Lung (tissue), 11 donors: ENCODE measurements at regions not wholly inside any gene's neighbourhood (a gene's known extent, or its start where the extent isn't known, plus 50 kb on each side); places are given as distances from the start of the nearest gene placed in this dataset.
A peak's percentile ranks its signal among the peaks of the same experiment; 100 is the strongest.

Experiments
- ATAC-seq: fragments of 200-7000 bp; cut with Tn5 transposase; one replicate; pipeline ENCODE4 v1.9.1; 2020; ENCODE audit warnings: moderate number of reproducible peaks; ENCODE audit not compliant: insufficient read depth, low FRiP score
- DNase-seq, 3 donors: peaks; one replicate each; pipeline ENCODE4 v3.0.0-alpha.2; 2013 to 2017
- H3K27ac ChIP-seq, 2 donors: one replicate each; pipeline ENCODE4 v1.5.1; 2013; ENCODE audit warnings: mild to moderate bottlenecking in 2 of 2, moderate library complexity in 2 of 2, control low read depth in 1 of 2, inconsistent platforms in 1 of 2, low read depth in 1 of 2, low read length in 1 of 2
- H3K27me3 ChIP-seq, 3 donors: one replicate each; pipeline ENCODE4 v1.5.1; 2013; ENCODE audit warnings: low read length in 2 of 3; ENCODE audit not compliant: control insufficient read depth in 3 of 3, insufficient read depth in 3 of 3
- H3K36me3 ChIP-seq, 4 donors: one replicate each; pipeline ENCODE4 v1.5.1; 2013; ENCODE audit warnings: low read length in 4 of 4, mild to moderate bottlenecking in 1 of 4, moderate library complexity in 1 of 4; ENCODE audit not compliant: control insufficient read depth in 4 of 4, insufficient read depth in 4 of 4
- H3K4me1 ChIP-seq, 5 donors: one replicate each; pipeline ENCODE4 v1.5.1; 2013; ENCODE audit warnings: low read length in 5 of 5, mild to moderate bottlenecking in 2 of 5, moderate library complexity in 1 of 5; ENCODE audit not compliant: control insufficient read depth in 5 of 5, insufficient read depth in 5 of 5
- H3K4me3 ChIP-seq: one replicate; pipeline ENCODE4 v1.5.1; 2013; ENCODE audit warnings: mild to moderate bottlenecking, control low read depth, moderate library complexity
- H3K9ac ChIP-seq, 2 donors: one replicate each; pipeline ENCODE4 v1.5.1; 2013; ENCODE audit warnings: low read length in 2 of 2, control low read depth in 1 of 2; ENCODE audit not compliant: insufficient read depth in 1 of 2
- H3K9me3 ChIP-seq, 4 donors: one replicate each; pipeline ENCODE4 v1.5.1; 2013; ENCODE audit warnings: low read length in 3 of 4, mild to moderate bottlenecking in 1 of 4, moderate library complexity in 1 of 4; ENCODE audit not compliant: control insufficient read depth in 4 of 4, insufficient read depth in 3 of 4
- WGBS, 2 donors: extraction: QIAGEN DNeasy Blood & Tissue Kit; methylation state at CpG; one replicate each; pipeline ENCODE4 v1.1.7; 2013; 5-methylcytosine and 5-hydroxymethylcytosine counted together
- TF ChIP-seq, protein P1 (sequence below): IDR thresholded peaks from 2 replicates; pipeline ENCODE4 v1.5.1; 2012; ENCODE audit warnings: mild to moderate bottlenecking; ENCODE audit errors: control extremely low read depth, extremely low read depth
- donor health status: control.
- donor health status: control.
- donor health status: Bipolar disorder and iron deficiency.
- donor health status: healthy.
- donor health status: DM: yes; HTN: yes; CAD: no.

DNA sequence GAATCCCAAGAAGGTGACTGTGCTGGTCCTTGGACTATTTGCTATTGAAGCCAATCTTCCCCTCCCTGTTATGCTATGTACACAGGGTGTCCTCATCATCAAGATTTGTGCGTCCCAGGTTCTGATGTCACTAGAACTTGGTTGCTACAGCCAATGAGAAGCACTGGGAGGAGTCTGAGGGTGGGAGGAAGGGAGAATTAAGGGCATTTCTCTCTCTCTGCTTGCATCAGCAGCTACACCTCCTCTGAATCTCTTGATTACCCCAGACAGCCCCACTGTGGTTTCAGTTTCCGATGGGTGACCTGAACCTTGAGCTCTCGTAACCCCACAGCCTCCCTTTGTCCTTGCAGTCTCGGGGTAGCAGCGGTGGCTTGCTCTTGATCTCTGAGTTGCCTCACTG, 212.4 kb upstream of the SESN3 start:
- Histone ChIP-seq H3K27ac (no peak overlapping the region), H3K4me1 (peaks cover 0 to 7% (median 0%) of the 10 kb centered on the region in 5 donors), H3K36me3 (no peaks in the 10 kb centered on the region), H3K4me3 (no peak overlapping the region), H3K9me3 (peaks cover 0 to 3% (median under 1%) of the 10 kb centered on the region in 4 donors), H3K27me3 (no peaks in the 10 kb centered on the region), H3K9ac (no peak overlapping the region)
- ATAC-seq (no peak), DNase-seq (no peak)
- 70 to 90% methylated on average over 5 of the region's 5 CpGs for WGBS, 2 donors
- TF ChIP-seq, protein P1, sequence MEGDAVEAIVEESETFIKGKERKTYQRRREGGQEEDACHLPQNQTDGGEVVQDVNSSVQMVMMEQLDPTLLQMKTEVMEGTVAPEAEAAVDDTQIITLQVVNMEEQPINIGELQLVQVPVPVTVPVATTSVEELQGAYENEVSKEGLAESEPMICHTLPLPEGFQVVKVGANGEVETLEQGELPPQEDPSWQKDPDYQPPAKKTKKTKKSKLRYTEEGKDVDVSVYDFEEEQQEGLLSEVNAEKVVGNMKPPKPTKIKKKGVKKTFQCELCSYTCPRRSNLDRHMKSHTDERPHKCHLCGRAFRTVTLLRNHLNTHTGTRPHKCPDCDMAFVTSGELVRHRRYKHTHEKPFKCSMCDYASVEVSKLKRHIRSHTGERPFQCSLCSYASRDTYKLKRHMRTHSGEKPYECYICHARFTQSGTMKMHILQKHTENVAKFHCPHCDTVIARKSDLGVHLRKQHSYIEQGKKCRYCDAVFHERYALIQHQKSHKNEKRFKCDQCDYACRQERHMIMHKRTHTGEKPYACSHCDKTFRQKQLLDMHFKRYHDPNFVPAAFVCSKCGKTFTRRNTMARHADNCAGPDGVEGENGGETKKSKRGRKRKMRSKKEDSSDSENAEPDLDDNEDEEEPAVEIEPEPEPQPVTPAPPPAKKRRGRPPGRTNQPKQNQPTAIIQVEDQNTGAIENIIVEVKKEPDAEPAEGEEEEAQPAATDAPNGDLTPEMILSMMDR, result no peak

DNA sequence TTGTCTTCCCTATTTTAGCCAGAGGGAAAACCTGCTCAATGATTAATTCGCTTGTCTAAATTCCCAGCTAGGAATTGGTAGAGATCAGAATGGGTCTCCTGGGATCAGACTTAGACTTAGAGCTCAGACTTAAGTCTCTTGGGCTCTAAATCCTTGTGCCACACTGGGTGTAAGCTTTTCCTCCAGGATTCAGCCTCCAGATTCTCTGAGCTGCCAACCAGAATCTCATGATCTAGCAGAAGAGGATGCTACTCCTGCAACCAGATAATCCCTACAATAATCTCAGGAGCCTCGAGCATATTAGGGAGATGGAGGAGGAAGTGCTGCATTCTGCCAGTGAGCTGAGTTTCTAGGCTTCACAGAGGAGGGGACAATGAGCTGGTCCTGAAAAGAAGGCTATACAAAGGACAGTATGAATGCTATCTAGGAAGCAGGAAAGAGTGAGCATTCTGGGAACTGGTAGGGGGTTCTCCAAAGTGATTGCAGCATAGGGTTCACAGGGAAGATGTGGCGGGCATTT, 211.6 kb upstream of the SESN3 start:
- Histone ChIP-seq H3K27me3 (no peaks in the 10 kb centered on the region), H3K9me3 (peaks cover 0 to 3% (median under 1%) of the 10 kb centered on the region in 4 donors), H3K27ac (no peak overlapping the region), H3K4me1 (peaks cover 0 to 7% (median 0%) of the 10 kb centered on the region in 5 donors), H3K4me3 (no peak overlapping the region), H3K36me3 (no peaks in the 10 kb centered on the region), H3K9ac (no peak overlapping the region)
- no peak for DNase-seq
- no peak for ATAC-seq
- TF ChIP-seq, protein P1, result no peak
- WGBS, 2 donors, result 92% methylated on average over 3 of the region's 3 CpGs

DNA sequence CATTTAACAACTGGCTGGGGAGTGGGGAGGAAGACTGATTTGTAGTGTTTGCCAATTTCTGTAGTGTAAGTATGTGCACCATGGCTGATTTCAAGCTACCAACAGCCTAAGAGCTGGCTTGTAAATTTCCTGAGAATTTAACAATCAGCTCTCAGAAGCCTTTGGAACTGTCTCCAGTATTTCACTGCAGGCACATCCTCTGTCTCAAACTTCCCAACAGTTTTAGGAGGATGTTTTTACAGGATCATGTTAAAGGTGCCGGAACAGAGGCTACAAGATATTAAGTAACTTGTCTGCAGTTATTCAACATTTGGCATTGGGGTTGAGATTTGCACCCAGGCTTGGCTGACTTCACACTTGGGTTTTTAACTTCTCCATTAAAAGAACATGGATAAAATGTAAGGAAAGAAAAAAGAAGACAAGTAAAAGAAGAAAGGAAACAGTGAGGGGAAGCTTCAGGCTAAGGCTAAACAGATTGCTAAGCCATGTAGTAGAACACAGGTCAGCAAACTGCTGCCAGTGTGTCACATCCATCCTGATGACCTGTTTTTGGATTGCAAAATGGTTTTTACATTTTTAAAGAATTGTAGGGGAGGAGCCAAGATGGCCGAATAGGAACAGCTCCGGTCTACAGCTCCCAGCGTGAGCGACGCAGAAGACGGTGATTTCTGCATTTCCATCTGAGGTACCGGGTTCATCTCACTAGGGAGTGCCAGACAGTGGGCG, 204.8 kb upstream of the SESN3 start:
- Histone ChIP-seq H3K9me3 (no peaks in the 10 kb centered on the region), H3K27me3 (no peaks in the 10 kb centered on the region), H3K9ac (no peak overlapping the region), H3K4me3 (no peak overlapping the region), H3K36me3 (no peaks in the 10 kb centered on the region), H3K4me1 (peaks cover 0 to 6% (median 0%) of the 10 kb centered on the region in 5 donors), H3K27ac (no peak overlapping the region)
- TF ChIP-seq, protein P1, result no peak
- ATAC-seq (no peak), DNase-seq (peak in 1 of 3 donors; percentile 32)
- WGBS, 2 donors, result 94% methylated on average over 6 to 7 of the region's 9 CpGs

DNA sequence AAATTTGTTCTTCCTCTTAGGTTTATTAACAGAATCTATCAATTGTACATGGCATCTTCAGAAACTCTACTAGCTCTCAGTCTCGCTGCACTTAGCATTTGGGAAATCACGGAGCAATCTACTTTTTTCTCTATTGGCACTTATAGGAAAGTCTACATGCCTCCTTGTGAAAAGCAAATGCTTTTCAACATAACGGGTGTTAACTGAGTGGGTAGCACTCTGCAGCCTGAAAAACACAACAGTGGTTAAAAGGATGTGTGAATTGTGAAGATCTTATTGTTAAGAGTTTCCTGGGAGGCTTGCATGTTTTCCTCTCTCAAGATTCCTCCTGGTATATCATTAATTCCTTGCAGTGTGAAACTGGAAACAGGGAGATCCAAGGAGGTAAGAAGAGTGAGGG, 204.2 kb upstream of the SESN3 start:
- H3K27me3 ChIP-seq, result no peaks in the 10 kb centered on the region
- peaks cover 0 to 6% (median 0%) of the 10 kb centered on the region in 5 donors for H3K4me1 ChIP-seq
- no peak overlapping the region for H3K27ac ChIP-seq
- WGBS, 2 donors, result 70 to 78% methylated on average over 3 of the region's 3 CpGs
- no peaks in the 10 kb centered on the region for H3K9me3 ChIP-seq
- no peak overlapping the region for H3K4me3 ChIP-seq
- H3K36me3 ChIP-seq, result no peaks in the 10 kb centered on the region
- ATAC-seq, result no peak
- TF ChIP-seq, protein P1, result no peak
- DNase-seq, result no peak
- H3K9ac ChIP-seq, result no peak overlapping the region
